ENCODE measurements at regions not wholly inside any gene's neighbourhood (a gene's known extent, or its start where the extent isn't known, plus 50 kb on each side); places are given as distances from the start of the nearest gene placed in this dataset.
"Not testable (repeated sequence)": the region's sequence is repeated elsewhere in the genome, so short reads cannot be mapped to it uniquely, and the experiment has no call there.

- FAIRE-seq (no peak), DNase-seq (ENCODE audit: low spot score) (no peak)
These were observed 83.3 kb upstream of the PCDH8 start for GRCh38 chr13:52931539-52932431.

DNA sequence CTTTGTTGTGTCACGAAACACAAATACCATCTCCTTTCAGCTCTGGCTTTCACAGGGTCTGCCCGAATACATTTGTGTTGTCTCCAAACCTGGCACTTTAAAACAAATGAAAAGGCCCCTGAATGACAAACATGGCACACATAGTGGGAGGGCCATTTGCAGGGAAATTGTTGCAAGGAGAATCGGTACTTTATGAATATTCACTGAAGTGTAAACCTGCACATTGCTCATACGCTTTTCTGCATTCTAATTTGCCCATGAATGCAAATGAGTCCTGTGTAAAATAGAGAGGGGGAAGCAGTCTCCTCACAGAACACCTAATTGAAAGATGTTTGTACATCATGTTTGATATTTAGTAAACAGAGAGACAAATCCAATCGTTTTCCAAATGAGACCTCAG is 82.7 kb upstream of the PCDH8 start:
- no peak for DNase-seq (ENCODE audit: low spot score)
- no peak for FAIRE-seq

DNA sequence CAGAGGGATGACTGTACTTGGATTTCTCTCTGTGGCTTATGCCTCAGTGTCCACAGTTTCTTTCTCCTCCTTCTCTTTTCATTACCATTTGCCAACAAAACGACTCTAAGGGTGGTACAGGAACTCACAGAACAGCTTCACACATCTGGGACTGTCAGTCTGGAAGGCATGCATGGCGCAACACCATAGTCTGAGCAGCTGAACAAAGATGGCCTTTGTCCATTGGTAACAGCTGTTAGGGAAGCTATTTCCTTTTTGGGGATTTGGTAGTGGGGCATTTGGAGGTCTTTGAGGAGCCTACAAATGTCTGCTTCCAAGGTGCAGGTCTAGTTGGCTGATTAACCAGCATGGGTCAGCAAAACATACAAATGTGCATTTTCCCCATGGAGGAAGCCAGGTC is 81.4 kb upstream of the PCDH8 start:
- no peak for FAIRE-seq
- DNase-seq (ENCODE audit: low spot score): no peak

DNA sequence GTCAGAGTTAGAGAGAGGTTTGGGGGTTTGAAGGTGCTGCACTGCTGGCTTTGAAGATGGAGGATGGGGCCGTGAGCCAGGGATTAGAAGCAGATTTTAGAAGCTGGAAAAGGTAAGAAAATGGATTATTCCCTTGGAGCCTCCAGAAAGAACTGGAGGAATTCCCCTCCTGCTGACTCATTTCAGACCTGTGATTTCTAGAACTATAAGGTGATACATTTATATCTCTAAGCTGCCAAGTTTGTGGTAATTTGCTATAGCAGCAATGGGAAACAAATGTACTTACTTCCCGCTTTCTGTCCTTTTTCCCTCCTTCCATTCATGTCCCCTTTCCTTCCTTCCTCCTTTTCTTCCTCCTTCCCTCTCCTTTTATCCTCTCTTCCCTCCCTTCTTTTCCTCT is 78.5 kb upstream of the PCDH8 start:
- FAIRE-seq (no peak), DNase-seq (ENCODE audit: low spot score) (no peak)

DNA sequence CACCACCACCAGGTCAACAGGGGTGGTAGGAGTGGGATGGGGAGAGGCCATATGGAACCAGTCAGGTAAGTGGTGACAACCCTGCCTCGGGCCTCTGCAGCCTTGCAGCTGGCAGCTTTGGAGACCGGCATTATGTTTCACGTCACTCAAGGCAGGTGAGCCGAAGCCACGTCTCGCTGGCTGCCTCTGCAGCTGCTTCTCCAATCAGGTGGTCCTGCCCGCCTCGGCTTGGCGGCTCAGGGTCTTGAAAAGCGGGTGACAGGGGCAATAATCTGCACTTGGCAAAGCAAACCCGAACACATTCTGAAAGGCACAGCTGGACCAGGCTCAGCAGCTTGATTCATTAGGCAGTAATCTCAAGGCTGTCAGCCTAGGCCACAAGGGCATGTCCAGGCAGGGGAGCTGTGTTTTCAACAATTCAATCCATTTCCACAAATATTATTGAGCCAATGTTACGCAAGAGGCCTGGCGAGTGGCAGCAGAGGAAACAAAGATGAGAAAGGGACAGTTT is 77.4 kb upstream of the PCDH8 start:
- DNase-seq (ENCODE audit: low spot score) (no peak), FAIRE-seq (no peak)

- FAIRE-seq: no peak
- DNase-seq (ENCODE audit: low spot score): no peak
These were observed 76.8 kb upstream of the PCDH8 start for GRCh38 chr13:52925251-52925650.

DNA sequence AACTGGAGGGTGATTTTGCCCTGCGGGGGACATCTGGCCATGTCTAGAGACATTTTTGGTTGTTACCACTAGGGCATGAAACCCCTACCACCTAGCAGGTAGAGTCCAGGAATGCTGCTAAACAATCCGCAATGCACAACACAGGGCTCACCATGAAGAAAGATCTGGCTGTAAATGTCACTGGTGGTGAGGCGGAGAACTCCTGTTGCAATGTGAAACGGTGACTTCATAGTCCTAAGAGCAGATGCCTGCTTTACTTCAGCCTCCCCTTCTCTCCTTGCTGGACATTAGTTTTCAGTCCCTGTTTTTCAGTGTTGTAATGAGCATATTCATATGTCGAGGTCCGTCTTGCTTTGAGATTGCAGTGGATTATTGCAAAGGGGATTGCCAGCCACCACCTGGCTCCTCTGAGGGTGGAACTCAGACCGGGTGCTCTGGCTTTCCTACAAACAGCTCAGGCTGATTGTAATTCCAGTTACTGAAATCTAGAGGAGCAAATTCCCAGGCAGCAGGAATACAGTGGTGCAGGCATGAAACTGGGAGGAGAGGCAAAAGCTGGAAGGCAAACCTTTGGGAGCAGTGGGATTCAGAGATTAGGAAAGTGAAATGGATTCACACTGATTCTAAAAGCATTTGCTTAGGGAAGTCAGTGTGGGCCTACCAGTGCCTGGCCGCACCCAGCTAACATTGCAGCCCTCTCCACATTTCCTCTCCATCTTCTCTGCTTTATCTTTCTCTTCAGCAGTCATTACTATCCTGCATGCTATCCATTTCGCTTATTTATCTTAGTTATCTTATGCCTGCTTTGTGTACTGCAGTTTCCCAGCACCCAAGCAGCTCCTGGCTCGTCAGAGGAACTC is 76.1 kb upstream of the PCDH8 start:
- no peak for FAIRE-seq

GRCh38 chr13:52922961-52923360 is 74.5 kb upstream of the PCDH8 start:
- no peak for FAIRE-seq

More for the DNA sequence above, 76.1 kb upstream of the PCDH8 start:
- DNase-seq (ENCODE audit: low spot score): no peak

DNA sequence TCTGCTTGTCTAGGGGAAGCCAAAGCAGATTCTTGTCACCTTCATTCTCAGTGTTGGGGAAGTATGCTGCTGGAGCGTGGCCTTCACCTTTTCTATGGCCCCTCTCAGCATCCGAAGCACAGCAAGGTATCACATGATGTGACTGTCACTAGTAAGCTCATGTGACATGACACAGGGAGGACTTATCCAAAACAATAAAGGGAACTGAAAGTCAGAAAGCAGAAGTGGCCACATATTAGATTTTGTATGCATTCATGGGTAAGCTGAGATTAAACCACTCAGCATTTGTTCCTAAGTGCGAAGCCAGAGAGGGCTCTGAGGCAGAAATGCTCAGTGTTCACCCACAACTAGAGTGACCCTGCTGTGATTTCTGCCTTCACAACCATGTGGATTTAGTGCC is 72.8 kb upstream of the PCDH8 start:
- FAIRE-seq (no peak), DNase-seq (ENCODE audit: low spot score) (no peak)

More at GRCh38 chr13:52922961-52923360, 74.5 kb upstream of the PCDH8 start:
- DNase-seq (ENCODE audit: low spot score): no peak

GRCh38 chr13:52916486-52916990 is 68.1 kb upstream of the PCDH8 start:
- DNase-seq (ENCODE audit: low spot score) (no peak), FAIRE-seq (no peak)

DNA sequence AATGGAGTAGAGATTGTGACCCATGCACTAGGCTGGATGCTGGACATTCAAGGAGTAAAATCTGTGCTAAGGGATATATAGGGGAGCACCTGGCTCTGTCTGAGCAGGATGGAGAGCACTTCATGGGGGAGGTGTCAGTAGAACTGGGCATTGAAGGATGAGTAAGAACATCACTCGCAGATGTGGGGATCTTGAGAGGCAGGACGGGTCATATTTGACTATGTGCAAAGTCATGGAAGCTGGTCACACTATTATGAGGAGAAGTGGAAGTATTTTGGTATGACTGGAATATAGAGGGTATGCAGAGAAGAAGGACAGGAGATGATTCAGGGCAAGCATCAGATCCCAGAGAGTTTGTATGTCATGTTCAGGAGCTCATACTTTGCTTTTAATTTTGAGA is 62.9 kb upstream of the PCDH8 start:
- DNase-seq (ENCODE audit: low spot score) (no peak), FAIRE-seq (no peak)

DNA sequence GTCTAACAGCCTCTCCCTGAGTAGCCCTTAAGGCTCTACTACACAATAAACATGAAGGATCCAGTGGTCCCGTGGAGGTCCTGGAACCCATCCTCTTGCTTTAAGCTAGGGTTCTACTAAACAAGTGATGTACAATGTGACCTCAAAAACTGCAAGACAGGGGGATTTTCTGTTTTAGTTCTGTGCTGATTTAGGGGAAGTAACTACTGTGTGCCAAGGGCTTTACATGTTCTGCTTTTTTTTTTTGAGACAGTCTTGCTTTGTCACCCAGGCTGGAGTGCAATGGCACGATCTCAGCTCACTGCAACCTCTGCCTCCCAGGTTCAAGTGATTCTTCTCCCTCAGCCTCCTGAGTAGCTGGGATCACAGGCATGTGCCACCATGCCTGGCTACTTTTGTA is 61.9 kb upstream of the PCDH8 start:
- not testable (repeated sequence) for FAIRE-seq; DNase-seq (ENCODE audit: low spot score)

DNA sequence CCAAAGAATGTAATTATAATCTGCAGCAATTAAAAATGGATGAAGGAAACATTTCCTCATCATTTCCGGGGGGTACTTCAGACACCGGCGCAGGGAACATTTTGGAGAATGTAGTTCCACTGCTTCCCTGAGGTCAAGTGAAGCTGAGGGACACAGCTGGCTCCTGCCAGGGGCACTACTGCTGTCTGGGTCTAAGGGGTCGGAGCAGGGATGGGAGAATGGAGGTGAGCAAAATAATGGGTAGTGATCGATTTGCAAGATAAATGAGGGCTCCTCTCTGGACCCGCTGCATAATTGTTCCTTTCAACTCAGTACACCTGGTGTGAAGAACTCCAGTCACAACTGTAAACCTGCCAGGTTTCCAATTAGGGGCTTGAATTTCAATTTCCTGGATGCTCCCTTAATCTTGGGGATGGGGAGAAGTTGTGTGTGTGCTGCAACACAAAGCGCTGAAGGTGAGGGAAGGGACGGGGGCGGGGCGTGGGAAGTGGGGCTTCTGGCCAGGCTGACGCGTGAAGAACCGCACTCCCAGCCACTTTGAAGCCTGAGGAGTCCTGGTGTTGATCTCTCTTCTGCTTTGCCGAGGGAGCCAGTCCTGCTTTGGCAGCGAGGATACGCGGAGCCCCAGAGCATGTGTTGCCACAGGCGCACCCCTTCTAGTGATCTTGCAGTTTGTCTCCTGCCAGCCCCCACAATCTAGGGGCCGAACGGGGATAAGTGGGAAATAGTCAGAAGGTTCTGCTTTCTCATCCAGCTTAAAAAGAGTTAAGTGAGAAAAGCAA is 57.9 kb upstream of the PCDH8 start:
- DNase-seq (ENCODE audit: low spot score) (no peak), FAIRE-seq (no peak)

- DNase-seq (ENCODE audit: low spot score): no peak
- no peak for FAIRE-seq
These were observed 57.3 kb upstream of the PCDH8 start for GRCh38 chr13:52905701-52906100.

- DNase-seq (ENCODE audit: low spot score) (no peak), FAIRE-seq (no peak)
These were observed 54.9 kb upstream of the PCDH8 start for GRCh38 chr13:52903320-52903719.

- FAIRE-seq: no peak
- DNase-seq (ENCODE audit: low spot score): no peak
These were observed 50.8 kb upstream of the PCDH8 start for GRCh38 chr13:52899206-52899605.

All from RCC 7860 (cell line).